Stomach (tissue), 4 donors: ENCODE measurements at regions not wholly inside any gene's neighbourhood (a gene's known extent, or its start where the extent isn't known, plus 50 kb on each side); places are given as distances from the start of the nearest gene placed in this dataset.

Experiments
- CTCF ChIP-seq, 7 experiments: fragments of 450-650 bp in 4 of 7; fragments of 200-600 bp in 3 of 7; sonication (generic) in 3 of 7; IDR thresholded peaks; one replicate each; pipeline ENCODE4 v1.5.1; 2016 to 2019; ENCODE audit warnings: antibody characterized with exemption in 7 of 7, control low read depth in 2 of 7, mild to moderate bottlenecking in 1 of 7
- EP300 ChIP-seq: sonication (generic); formaldehyde crosslinking; IDR thresholded peaks from one replicate; pipeline ENCODE4 v1.6.1; 2017; ENCODE audit warnings: antibody characterized with exemption
- POLR2A ChIP-seq, 4 donors: fragments of 450-650 bp; IDR thresholded peaks; one replicate each; pipeline ENCODE4 v1.6.1; 2016; ENCODE audit warnings: antibody characterized with exemption in 4 of 4, control low read depth in 2 of 4, mild to moderate bottlenecking in 1 of 4, moderate library complexity in 1 of 4
- POLR2AphosphoS5 ChIP-seq, 3 donors: sonication (generic); formaldehyde crosslinking; IDR thresholded peaks; one replicate each; pipeline ENCODE4 v1.6.1; 2016; ENCODE audit warnings: antibody characterized with exemption in 3 of 3

GRCh38 chr2:136436936-136437335 is 319.0 kb upstream of the CXCR4 start:
- no peak for TF ChIP-seq CTCF (IDR thresholded peaks at IDR 0.05)
- TF ChIP-seq POLR2A (IDR thresholded peaks at IDR 0.05): no peak
- no peak for TF ChIP-seq POLR2AphosphoS5 (IDR thresholded peaks at IDR 0.05)
- TF ChIP-seq EP300: no peak
